Right renal pelvis (tissue), 4 donors: ENCODE measurements at regions not wholly inside any gene's neighbourhood (a gene's known extent, or its start where the extent isn't known, plus 50 kb on each side); places are given as distances from the start of the nearest gene placed in this dataset.
"Not testable (repeated sequence)": the region's sequence is repeated elsewhere in the genome, so short reads cannot be mapped to it uniquely, and the experiment has no call there.

ENCODE experiments used
- DNase-seq, 4 donors: peaks; one replicate each; pipeline ENCODE4 v3.0.0-alpha.2; 2013; ENCODE audit warnings: low read depth in 4 of 4, low spot score in 3 of 4, missing footprints in 1 of 4

GRCh38 chr12:34097213-34097612, 74.9 kb downstream of the ALG10 start:
- no peak for DNase-seq

DNA sequence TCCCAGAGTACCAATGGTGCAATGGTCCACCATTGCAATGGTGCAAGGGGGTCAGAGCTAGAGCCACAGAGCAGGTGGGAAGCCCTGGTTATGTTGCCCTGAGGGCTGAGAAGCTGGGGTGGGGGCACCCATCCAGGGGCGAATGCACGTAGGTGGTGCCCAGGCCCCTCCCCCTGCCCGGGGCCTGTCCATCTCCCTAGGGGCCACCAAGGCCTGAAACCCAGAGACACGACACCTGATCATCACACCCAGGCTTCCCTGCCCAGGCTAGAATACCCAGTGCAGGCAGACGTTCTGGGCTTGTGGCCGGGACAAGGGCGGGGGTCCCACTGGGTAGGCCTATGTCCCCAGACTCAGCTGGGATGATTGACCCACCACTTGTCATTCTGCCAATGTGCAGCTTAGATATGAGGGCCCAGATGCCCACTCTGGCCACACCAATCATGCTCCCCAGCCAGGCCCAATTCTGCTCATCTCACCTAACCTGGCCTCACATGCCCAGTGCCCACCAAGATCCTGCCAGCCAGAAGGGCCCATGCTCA, 83.2 kb downstream of the ALG10 start:
- no peak for DNase-seq

DNA sequence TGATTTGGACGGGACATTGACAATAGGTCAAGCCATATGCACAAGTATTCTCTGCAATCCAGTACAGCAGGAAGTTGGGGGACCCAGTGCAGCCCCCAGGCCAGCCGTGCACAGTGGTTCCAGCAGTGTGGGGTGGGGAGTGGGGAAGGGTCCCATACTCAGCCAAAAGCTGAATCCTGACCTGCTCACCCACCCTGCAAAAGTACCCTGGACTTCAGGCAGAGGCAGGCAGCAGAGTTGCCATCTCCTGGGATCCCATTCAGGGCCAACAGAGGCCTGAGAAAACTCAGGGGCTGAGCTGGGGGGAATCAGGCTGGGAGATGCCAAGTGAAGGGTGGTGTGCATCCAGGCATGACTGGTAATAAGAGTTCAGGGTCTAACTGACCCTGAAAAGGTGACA, 83.9 kb downstream of the ALG10 start:
- DNase-seq: no peak

DNA sequence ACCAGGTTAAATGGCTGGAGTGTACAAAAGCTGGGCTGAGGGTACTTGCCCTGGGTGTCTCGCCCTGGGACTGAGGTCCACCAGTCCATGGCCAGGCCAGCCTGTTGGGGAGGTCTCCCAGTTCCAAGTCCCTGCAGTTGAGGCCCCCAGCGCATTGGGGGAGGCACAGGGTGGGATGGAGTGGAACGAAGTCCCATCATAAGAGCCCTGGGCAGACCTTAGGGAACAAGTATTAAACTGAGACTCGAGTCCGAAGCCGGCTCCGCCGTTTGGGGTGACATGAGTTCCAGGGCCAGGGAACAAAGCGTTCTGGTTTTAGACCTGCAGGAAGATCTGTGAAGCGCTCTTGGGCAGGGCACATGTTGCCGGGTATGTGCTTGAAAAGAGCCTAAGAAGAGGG, 84.7 kb downstream of the ALG10 start:
- no peak for DNase-seq

- DNase-seq: no peak
Measured at GRCh38 chr12:34107781-34108404, 85.6 kb downstream of the ALG10 start.

DNA sequence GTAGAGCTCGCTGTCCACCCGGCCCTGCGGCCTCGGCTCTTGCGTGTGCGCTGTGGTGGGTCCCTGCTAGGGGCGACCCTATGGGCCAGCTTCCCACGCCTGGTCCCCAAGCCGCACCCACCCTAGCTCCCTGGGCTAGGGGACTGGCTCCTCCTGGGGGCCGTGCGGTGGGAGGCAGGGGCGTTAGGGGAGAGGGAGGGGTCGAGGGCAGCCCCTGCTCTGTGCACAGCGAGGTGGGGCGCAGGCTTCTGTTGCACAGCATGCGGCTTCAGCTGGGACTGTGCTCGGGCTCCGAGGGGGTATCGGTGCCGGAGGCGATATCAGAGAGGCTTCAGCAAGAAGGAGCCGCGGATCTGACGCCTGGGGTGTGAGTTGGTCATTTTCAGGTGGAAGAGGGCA, 86.1 kb downstream of the ALG10 start:
- no peak for DNase-seq

DNA sequence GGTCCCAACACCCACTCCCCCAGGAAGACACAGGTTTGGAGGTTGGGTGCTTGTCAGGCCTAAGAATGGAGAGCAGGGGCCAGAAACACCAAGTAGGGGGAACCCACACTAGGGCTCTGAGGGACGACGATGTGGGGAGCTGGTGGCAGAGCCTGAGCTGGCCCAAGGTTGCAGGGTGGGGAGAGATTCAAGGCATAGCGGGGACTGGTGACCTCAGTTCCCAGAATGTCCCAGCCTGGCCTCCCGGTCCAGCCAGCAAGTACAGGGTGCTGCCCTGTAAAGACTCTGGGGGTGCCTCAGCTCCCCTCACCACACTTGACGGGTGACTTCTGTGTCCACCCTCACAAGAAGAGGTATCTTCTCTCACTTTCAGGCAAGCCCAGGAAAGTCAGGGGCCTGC, 86.7 kb downstream of the ALG10 start:
- no peak for DNase-seq

GRCh38 chr12:34109390-34109789, 87.1 kb downstream of the ALG10 start:
- no peak for DNase-seq

- DNase-seq: not testable (repeated sequence)
Measured at GRCh38 chr12:34109909-34110531, 87.7 kb downstream of the ALG10 start.

DNA sequence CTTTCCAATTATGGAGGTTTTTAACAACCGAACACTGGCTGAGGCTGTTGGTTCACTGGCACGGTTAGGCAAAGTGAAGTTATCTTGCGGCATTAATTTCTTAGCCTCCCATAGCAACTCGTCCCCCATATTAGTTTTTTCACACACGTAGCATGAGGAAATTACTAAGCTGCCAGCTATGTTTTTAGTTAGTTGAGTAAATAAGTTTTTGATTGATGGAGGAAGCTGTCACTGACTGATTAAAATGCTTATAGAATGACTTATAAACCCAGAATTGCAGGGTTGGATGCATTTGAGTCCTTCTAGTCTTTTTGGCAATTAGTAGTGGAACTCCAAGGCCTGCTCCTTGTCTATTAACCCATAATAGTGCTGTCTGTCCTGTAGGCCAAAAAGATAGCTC, 97.1 kb downstream of the ALG10 start:
- no peak for DNase-seq

GRCh38 chr12:34121360-34121759, 99.1 kb downstream of the ALG10 start:
- DNase-seq: no peak

DNA sequence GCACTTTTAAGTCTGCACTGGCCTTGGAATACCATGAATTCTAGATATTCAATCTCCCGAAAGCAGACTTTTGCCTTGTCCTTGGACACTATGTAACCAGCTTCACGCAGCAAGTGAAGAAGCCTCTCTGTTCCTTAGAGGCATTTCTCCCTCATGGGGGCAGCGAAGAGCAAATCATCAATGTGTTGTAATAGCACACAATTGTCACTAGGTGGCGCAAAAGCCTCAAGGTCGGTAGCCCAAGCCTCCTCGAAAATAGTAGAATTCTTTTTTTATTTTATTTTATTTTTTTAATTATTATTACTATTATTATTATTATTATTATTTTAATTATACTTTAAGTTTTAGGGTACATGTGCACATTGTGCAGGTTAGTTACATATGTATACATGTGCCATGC, 100.8 kb downstream of the ALG10 start:
- not testable (repeated sequence) for DNase-seq

- DNase-seq: no peak
Measured at GRCh38 chr12:34124608-34125007, 102.3 kb downstream of the ALG10 start.

DNA sequence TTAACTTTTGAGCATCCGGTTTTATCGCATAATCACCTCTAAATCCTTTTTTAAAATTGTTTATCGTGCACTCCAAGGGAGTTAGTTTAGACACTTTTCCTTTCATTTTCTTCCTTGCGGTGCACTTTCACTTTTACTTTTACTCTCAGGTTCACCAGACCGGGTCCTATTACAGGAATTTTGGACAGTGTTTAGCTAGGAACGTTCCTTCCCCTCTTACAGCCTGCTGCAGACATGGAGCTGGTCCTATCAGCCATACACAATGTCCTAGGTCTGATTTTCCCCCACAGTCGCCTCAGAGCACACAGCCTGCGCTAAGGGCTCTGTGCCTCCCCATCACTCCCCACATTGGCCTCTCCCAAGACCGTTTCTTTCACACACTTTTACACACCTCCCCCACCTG, 103.9 kb downstream of the ALG10 start:
- DNase-seq: no peak

DNA sequence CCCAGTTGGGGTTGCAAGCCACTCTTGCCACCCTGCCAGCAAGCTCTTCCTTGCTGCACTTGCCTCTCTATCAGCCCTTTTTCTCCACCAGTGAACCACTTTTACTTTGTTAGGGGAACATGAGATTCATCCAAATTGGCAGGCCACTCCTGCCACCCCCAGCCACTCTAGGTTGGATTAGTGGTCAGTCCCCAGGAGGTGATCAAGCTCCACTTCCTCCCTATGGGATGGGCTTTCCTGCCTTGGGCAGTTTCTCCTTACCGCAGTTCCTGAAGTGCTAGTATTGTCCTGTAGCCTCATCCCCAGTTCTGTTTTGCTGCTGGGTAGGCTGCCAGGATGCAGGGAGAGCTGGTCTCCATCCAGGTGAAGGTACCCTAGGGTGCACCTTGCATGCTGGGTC, 104.5 kb downstream of the ALG10 start:
- no peak for DNase-seq

GRCh38 chr12:34127379-34127778, 105.1 kb downstream of the ALG10 start:
- DNase-seq: not testable (repeated sequence)

DNA sequence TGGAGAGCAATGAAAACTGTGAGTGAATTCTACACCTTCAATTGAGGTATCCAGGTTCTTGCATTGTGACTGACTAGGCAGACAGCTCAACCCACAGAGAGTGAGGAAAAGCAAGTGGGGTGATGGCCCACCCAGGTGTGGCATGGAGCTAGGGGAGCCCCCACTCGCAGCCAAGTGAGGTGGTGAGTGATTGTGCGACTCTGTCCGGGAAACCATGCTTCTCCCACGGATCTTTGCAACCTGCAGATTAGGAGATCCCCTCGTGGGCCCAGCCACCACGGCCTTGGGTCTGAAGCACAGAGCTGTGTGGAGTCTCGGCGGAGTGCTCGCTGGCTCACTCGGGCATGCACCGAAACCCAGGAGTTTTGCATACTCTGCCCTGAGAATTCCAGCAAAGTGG, 120.1 kb downstream of the ALG10 start:
- no peak for DNase-seq

DNA sequence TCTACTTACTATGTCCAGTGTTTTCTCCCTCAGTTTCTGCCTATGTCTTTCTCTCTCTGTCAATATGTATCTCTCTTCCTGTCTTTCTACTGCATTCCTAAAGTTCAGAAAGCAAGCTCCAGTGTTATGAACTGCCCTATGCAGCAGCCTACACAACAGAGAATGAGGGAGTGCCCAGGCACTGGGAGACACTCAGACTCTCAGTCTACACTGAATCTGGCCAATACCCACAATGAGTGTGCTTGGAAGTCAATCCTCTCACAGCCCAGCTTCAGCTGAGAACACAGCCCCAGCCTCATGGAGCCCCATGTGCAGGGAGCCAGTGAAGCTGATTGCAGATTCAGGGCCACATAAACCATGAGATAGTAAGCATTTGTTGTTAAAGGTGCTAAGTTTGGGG, 128.7 kb downstream of the ALG10 start:
- no peak for DNase-seq

DNA sequence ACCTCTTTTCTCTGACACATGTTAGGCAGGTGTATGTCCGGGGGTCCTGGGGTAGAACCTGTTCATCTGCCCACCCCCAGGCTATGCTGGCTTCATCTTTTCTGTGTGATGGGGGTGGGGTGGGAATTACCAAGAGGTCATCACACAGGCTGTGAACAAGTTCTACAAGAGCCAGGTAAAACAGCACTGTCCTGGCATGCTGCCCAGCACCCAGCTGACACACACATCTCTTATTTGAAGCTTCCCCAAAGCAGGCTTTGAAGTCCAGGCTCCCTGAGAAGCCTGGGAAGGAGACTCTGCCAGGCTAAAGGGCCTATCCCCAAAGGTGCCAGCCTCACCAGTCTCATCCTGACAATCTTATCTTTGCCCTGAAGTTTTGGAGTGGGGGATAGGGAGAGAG, 141.1 kb downstream of the ALG10 start:
- no peak for DNase-seq

GRCh38 chr12:34166427-34167060, 144.2 kb downstream of the ALG10 start:
- no peak for DNase-seq

- not testable (repeated sequence) for DNase-seq
Measured at GRCh38 chr12:34168507-34168906, 146.2 kb downstream of the ALG10 start.

DNA sequence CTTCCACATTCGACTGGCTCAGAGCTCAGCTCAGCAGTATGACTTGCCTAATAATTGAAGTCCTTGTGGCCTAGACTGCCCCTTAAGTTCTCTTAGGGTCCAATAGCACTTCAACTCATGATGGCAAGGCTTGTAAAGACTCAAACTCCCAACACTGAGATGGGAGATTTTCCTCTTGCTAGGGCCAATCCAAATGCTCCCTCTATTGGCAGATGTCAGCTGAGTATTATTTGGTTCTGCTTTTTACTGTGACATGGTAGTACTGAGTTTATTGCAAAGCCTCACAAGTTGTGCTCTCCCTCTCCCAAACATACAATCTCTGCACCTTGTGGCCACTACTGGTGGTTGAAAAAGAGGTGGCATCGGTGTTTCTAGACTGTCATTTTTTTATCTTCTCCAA, 164.2 kb downstream of the ALG10 start:
- no peak for DNase-seq
